Neural progenitor cell (in vitro differentiated cells): ENCODE measurements at regions not wholly inside any gene's neighbourhood (a gene's known extent, or its start where the extent isn't known, plus 50 kb on each side); places are given as distances from the start of the nearest gene placed in this dataset.

Experiments
- DNase-seq: peaks from one replicate; pipeline ENCODE4 v3.0.0-alpha.2; 2016; ENCODE audit warnings: low spot score
- H2AFZ ChIP-seq: fragments of 200-600 bp; sonication (generic); replicated peaks from 2 replicates; pipeline ENCODE4 v1.6.1; 2016; ENCODE audit warnings: antibody characterized with exemption
- H3F3A ChIP-seq: fragments of 200-600 bp; sonication (generic); 2 replicates; pipeline ENCODE4 v1.6.1; 2016; ENCODE audit warnings: antibody characterized with exemption, low read depth
- H3K27ac ChIP-seq: fragments of 200-600 bp; sonication (generic); 2 replicates; pipeline ENCODE4 v1.5.1; 2016; ENCODE audit warnings: mild to moderate bottlenecking
- H3K27me3 ChIP-seq: fragments of 200-600 bp; sonication (generic); 2 replicates; pipeline ENCODE4 v1.6.1; 2016; ENCODE audit warnings: mild to moderate bottlenecking, moderate library complexity
- H3K36me3 ChIP-seq: fragments of 200-600 bp; sonication (generic); 2 replicates; pipeline ENCODE4 v1.5.1; 2016
- H3K4me1 ChIP-seq: fragments of 200-600 bp; sonication (generic); 2 replicates; pipeline ENCODE4 v1.6.1; 2016; ENCODE audit warnings: mixed run types
- H3K4me2 ChIP-seq: fragments of 200-600 bp; sonication (generic); 2 replicates; pipeline ENCODE4 v1.6.1; 2016
- H3K4me3 ChIP-seq: fragments of 200-600 bp; sonication (generic); 2 replicates; pipeline ENCODE4 v1.5.1; 2016
- H3K79me2 ChIP-seq: fragments of 200-600 bp; sonication (generic); 2 replicates; pipeline ENCODE4 v1.6.1; 2016; ENCODE audit warnings: low read depth
- H3K9ac ChIP-seq: fragments of 200-600 bp; sonication (generic); 2 replicates; pipeline ENCODE4 v1.6.1; 2016
- H3K9me3 ChIP-seq: fragments of 200-600 bp; sonication (generic); 2 replicates; pipeline ENCODE4 v1.5.1; 2016; ENCODE audit warnings: low read depth
- H4K20me1 ChIP-seq: fragments of 200-600 bp; sonication (generic); 2 replicates; pipeline ENCODE4 v1.6.1; 2016; ENCODE audit warnings: low read depth
- H3K27ac Mint-ChIP-seq: 3 replicates; pipeline ENCODE4 v1.8.0; 2021; ENCODE audit warnings: mixed read lengths
- H3K27me3 Mint-ChIP-seq: 2 replicates; pipeline ENCODE4 v1.8.0; 2022; ENCODE audit warnings: low read depth, mild to moderate bottlenecking, inconsistent platforms, moderate library complexity, mixed read lengths; ENCODE audit not compliant: insufficient read depth
- H3K36me3 Mint-ChIP-seq: 3 replicates; pipeline ENCODE4 v1.8.0; 2021; ENCODE audit warnings: mixed read lengths
- H3K4me1 Mint-ChIP-seq: 3 replicates; pipeline ENCODE4 v1.8.0; 2021; ENCODE audit warnings: mixed read lengths
- H3K4me3 Mint-ChIP-seq: 3 replicates; pipeline ENCODE4 v1.8.0; 2021; ENCODE audit warnings: mild to moderate bottlenecking, moderate library complexity, mixed read lengths
- H3K9me3 Mint-ChIP-seq: 3 replicates; pipeline ENCODE4 v1.8.0; 2020; ENCODE audit warnings: mixed read lengths
- CTCF ChIP-seq: fragments of 200-600 bp; sonication (generic); IDR thresholded peaks from 2 replicates; pipeline ENCODE4 v1.5.1; 2017; ENCODE audit warnings: antibody characterized with exemption, mild to moderate bottlenecking
- EZH2 ChIP-seq: fragments of 200-600 bp; sonication (generic); IDR thresholded peaks from 2 replicates; pipeline ENCODE4 v1.6.1; 2017; ENCODE audit warnings: antibody characterized with exemption, mild to moderate bottlenecking, moderate library complexity
- EZH2phosphoT487 ChIP-seq: fragments of 200-600 bp; sonication (generic); IDR thresholded peaks from 2 replicates; pipeline ENCODE4 v1.6.1; 2017; ENCODE audit warnings: antibody characterized with exemption

- Mint-ChIP-seq H3K9me3 (no peaks in the 10 kb centered on the region), H3K27ac (no peak overlapping the region), H3K36me3 (no peaks in the 10 kb centered on the region), H3K4me1 (peaks cover 3% of the 10 kb centered on the region), H3K27me3 (no peaks in the 10 kb centered on the region), H3K4me3 (no peak overlapping the region)
- no peaks in the 10 kb centered on the region for H3F3A ChIP-seq
- no peak overlapping the region for H3K4me3 ChIP-seq
- no peaks in the 10 kb centered on the region for H3K36me3 ChIP-seq
- H3K79me2 ChIP-seq, result no peaks in the 10 kb centered on the region
- no peaks in the 10 kb centered on the region for H3K4me1 ChIP-seq
- no peaks in the 10 kb centered on the region for H3K27me3 ChIP-seq
- TF ChIP-seq EZH2 (no peak), EZH2phosphoT487 (no peak), CTCF (no peak)
- DNase-seq, result no peak
- H3K9me3 ChIP-seq, result no peaks in the 10 kb centered on the region
- H3K9ac ChIP-seq, result no peak overlapping the region
- H3K27ac ChIP-seq, result no peak overlapping the region
- H4K20me1 ChIP-seq, result no peaks in the 10 kb centered on the region
- no peak overlapping the region for H3K4me2 ChIP-seq
- no peak overlapping the region for H2AFZ ChIP-seq
Observed at GRCh38 chr4:135268369-135268768, 1066.8 kb upstream of the PABPC4L start.

GRCh38 chr4:135267148-135267865, 1065.7 kb upstream of the PABPC4L start:
- Mint-ChIP-seq H3K27me3 (no peaks in the 10 kb centered on the region), H3K27ac (no peak overlapping the region), H3K4me1 (peaks cover 3% of the 10 kb centered on the region), H3K36me3 (no peaks in the 10 kb centered on the region), H3K4me3 (no peak overlapping the region), H3K9me3 (no peaks in the 10 kb centered on the region)
- Histone ChIP-seq H3K79me2 (no peaks in the 10 kb centered on the region), H3K4me3 (no peak overlapping the region), H3K9ac (no peak overlapping the region), H3K9me3 (no peaks in the 10 kb centered on the region), H3K36me3 (no peaks in the 10 kb centered on the region), H2AFZ (no peak overlapping the region), H3K4me1 (no peaks in the 10 kb centered on the region), H3K4me2 (no peak overlapping the region), H3F3A (no peaks in the 10 kb centered on the region), H3K27ac (no peak overlapping the region), H3K27me3 (no peaks in the 10 kb centered on the region), H4K20me1 (no peaks in the 10 kb centered on the region)
- DNase-seq, result no peak
- no peak for TF ChIP-seq EZH2
- TF ChIP-seq EZH2phosphoT487, result no peak
- TF ChIP-seq CTCF, result no peak

GRCh38 chr4:135256111-135256510, 1054.5 kb upstream of the PABPC4L start:
- Histone ChIP-seq H3K36me3 (no peaks in the 10 kb centered on the region), H2AFZ (peak overlapping the region; percentile 85), H4K20me1 (no peaks in the 10 kb centered on the region), H3K9ac (no peak overlapping the region), H3K79me2 (no peaks in the 10 kb centered on the region), H3K4me1 (peaks cover 8% of the 10 kb centered on the region), H3K9me3 (no peaks in the 10 kb centered on the region), H3K27me3 (no peaks in the 10 kb centered on the region), H3K4me3 (no peak overlapping the region), H3F3A (no peaks in the 10 kb centered on the region), H3K27ac (no peak overlapping the region), H3K4me2 (no peak overlapping the region)
- H3K9me3 Mint-ChIP-seq, result no peaks in the 10 kb centered on the region
- H3K36me3 Mint-ChIP-seq, result no peaks in the 10 kb centered on the region
- DNase-seq, result no peak
- H3K27me3 Mint-ChIP-seq, result no peaks in the 10 kb centered on the region
- no peak overlapping the region for H3K4me3 Mint-ChIP-seq
- TF ChIP-seq EZH2 (no peak), CTCF (no peak), EZH2phosphoT487 (no peak)
- peaks cover 6% of the 10 kb centered on the region for H3K4me1 Mint-ChIP-seq
- peak overlapping the region; percentile 65 for H3K27ac Mint-ChIP-seq
